Left ventricle myocardium inferior (tissue), 1 donor: ENCODE measurements at regions not wholly inside any gene's neighbourhood (a gene's known extent, or its start where the extent isn't known, plus 50 kb on each side); places are given as distances from the start of the nearest gene placed in this dataset.

Experiments
- DNase-seq: peaks from one replicate; pipeline ENCODE4 v3.0.0-alpha.2; 2020
- H3K27ac ChIP-seq: fragments of 200-600 bp; replicated peaks from 2 replicates; pipeline ENCODE4 v1.8.0; 2021
- H3K27me3 ChIP-seq: fragments of 200-600 bp; 2 replicates; pipeline ENCODE4 v1.8.0; 2021; ENCODE audit warnings: low read depth
- H3K36me3 ChIP-seq: fragments of 200-600 bp; 2 replicates; pipeline ENCODE4 v1.8.0; 2021
- H3K4me1 ChIP-seq: fragments of 200-600 bp; 2 replicates; pipeline ENCODE4 v1.8.0; 2021
- H3K4me3 ChIP-seq: fragments of 200-600 bp; 2 replicates; pipeline ENCODE4 v1.8.0; 2021; ENCODE audit warnings: mild to moderate bottlenecking, moderate library complexity
- H3K9me3 ChIP-seq: fragments of 200-600 bp; replicated peaks from 2 replicates; pipeline ENCODE4 v1.8.0; 2021
- CTCF ChIP-seq: fragments of 200-600 bp; IDR thresholded peaks from 2 replicates; pipeline ENCODE4 v1.8.0; 2021; ENCODE audit warnings: antibody characterized with exemption, mild to moderate bottlenecking, borderline replicate concordance
- intact Hi-C: fragments of 100-400 bp; cut with micrococcal nuclease; formaldehyde crosslinking; loops from one replicate; pipeline ENCODE4 v1.11.0; 2022
- donor health status: DM: no; HTN: yes; CAD: no; lungs with severe emphysema.

- H3K9me3 ChIP-seq: no peaks in the 10 kb centered on the region
- H3K27me3 ChIP-seq: no peaks in the 10 kb centered on the region
- H3K4me3 ChIP-seq: no peak overlapping the region
- H3K27ac ChIP-seq: no peak overlapping the region
- intact Hi-C loops: no loop called here
- H3K4me1 ChIP-seq: no peaks in the 10 kb centered on the region
- TF ChIP-seq CTCF: no peak
- no peaks in the 10 kb centered on the region for H3K36me3 ChIP-seq
- no peak for DNase-seq
Observed at GRCh38 chr7:117986645-117987269, 113.5 kb upstream of the CTTNBP2 start.

GRCh38 chr7:117990834-117991233 lies 117.6 kb upstream of the CTTNBP2 start:
- H3K4me3 ChIP-seq: no peak overlapping the region
- no peak for TF ChIP-seq CTCF
- DNase-seq: no peak
- no peaks in the 10 kb centered on the region for H3K9me3 ChIP-seq
- no peaks in the 10 kb centered on the region for H3K36me3 ChIP-seq
- no peaks in the 10 kb centered on the region for H3K4me1 ChIP-seq
- intact Hi-C loops: no loop called here
- H3K27ac ChIP-seq: no peak overlapping the region
- H3K27me3 ChIP-seq: no peaks in the 10 kb centered on the region

- intact Hi-C loops: no loop called here
- no peak overlapping the region for H3K27ac ChIP-seq
- H3K4me3 ChIP-seq: no peak overlapping the region
- no peaks in the 10 kb centered on the region for H3K9me3 ChIP-seq
- no peaks in the 10 kb centered on the region for H3K27me3 ChIP-seq
- no peaks in the 10 kb centered on the region for H3K4me1 ChIP-seq
- no peak for TF ChIP-seq CTCF
- no peaks in the 10 kb centered on the region for H3K36me3 ChIP-seq
- DNase-seq: no peak
Observed at GRCh38 chr7:117992635-117993376, 119.6 kb upstream of the CTTNBP2 start.

- no peaks in the 10 kb centered on the region for H3K9me3 ChIP-seq
- H3K4me1 ChIP-seq: no peaks in the 10 kb centered on the region
- no peaks in the 10 kb centered on the region for H3K36me3 ChIP-seq
- H3K27ac ChIP-seq: no peak overlapping the region
- TF ChIP-seq CTCF: peak; percentile 46
- DNase-seq: no peak
- no peak overlapping the region for H3K4me3 ChIP-seq
- intact Hi-C loops: no loop called here
- H3K27me3 ChIP-seq: no peaks in the 10 kb centered on the region
Observed at GRCh38 chr7:117993377-117994003, 120.2 kb upstream of the CTTNBP2 start.

- H3K9me3 ChIP-seq: no peaks in the 10 kb centered on the region
- DNase-seq: no peak
- H3K4me1 ChIP-seq: no peaks in the 10 kb centered on the region
- no peaks in the 10 kb centered on the region for H3K36me3 ChIP-seq
- intact Hi-C loops: no loop called here
- H3K27ac ChIP-seq: no peak overlapping the region
- no peak for TF ChIP-seq CTCF
- no peaks in the 10 kb centered on the region for H3K27me3 ChIP-seq
- no peak overlapping the region for H3K4me3 ChIP-seq
Observed at GRCh38 chr7:117995850-117996650, 122.8 kb upstream of the CTTNBP2 start.
